BLaER1 (cell line): ENCODE measurements at regions not wholly inside any gene's neighbourhood (a gene's known extent, or its start where the extent isn't known, plus 50 kb on each side); places are given as distances from the start of the nearest gene placed in this dataset.
A peak's percentile ranks its signal among the peaks of the same experiment; 100 is the strongest.

Source experiments
- H3K27ac ChIP-seq: shearing (Covaris generic); formaldehyde crosslinking; 2 replicates; pipeline ENCODE4 v1.8.1; 2022
- H3K27me3 ChIP-seq: shearing (Covaris generic); formaldehyde crosslinking; 2 replicates; pipeline ENCODE4 v1.8.1; 2022
- H3K36me3 ChIP-seq: shearing (Covaris generic); formaldehyde crosslinking; 2 replicates; pipeline ENCODE4 v1.8.1; 2022
- H3K4me1 ChIP-seq: shearing (Covaris generic); formaldehyde crosslinking; 2 replicates; pipeline ENCODE4 v1.8.1; 2022
- H3K4me2 ChIP-seq: shearing (Covaris generic); formaldehyde crosslinking; 2 replicates; pipeline ENCODE4 v1.8.1; 2022
- H3K4me3 ChIP-seq: shearing (Covaris generic); formaldehyde crosslinking; 2 replicates; pipeline ENCODE4 v1.8.1; 2022
- H3K9ac ChIP-seq: shearing (Covaris generic); formaldehyde crosslinking; 2 replicates; pipeline ENCODE4 v1.8.1; 2022
- H3K9me3 ChIP-seq: shearing (Covaris generic); formaldehyde crosslinking; 2 replicates; pipeline ENCODE4 v1.8.1; 2022
- H4K20me1 ChIP-seq: shearing (Covaris generic); formaldehyde crosslinking; 2 replicates; pipeline ENCODE4 v1.8.1; 2022
- Cebpa-rat ChIP-seq: shearing (Covaris generic); IDR thresholded peaks from 2 replicates; pipeline ENCODE4 v1.8.1; 2022

DNA sequence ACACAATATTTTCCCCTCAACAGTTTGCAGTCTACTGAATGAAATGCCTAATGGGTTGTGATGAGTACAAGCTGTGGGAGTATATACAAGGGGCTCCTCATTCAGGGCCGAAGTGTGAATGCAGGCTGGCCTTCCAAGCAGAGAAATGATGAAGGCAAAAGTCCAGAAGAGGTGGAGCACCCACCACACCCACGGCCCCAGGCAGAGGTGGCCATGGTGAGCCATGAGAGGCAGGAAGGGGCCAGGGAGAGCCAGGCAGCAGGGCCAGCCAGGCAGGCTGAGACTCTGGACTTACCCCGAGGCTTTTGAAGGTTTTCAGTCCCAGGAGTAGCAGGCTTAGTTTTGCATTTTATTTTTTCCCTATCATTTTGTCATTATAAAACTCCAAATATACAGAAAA is 218.1 kb downstream of the AUH start:
- H3K9ac ChIP-seq: no peak overlapping the region
- no peak for TF ChIP-seq Cebpa-rat
- H4K20me1 ChIP-seq: no peaks in the 10 kb centered on the region
- H3K27me3 ChIP-seq: no peaks in the 10 kb centered on the region
- peaks cover 13% of the 10 kb centered on the region for H3K9me3 ChIP-seq
- H3K4me3 ChIP-seq: no peak overlapping the region
- peaks cover 53% of the 10 kb centered on the region for H3K4me1 ChIP-seq
- peaks cover 12% of the 10 kb centered on the region; the same call in 1 of the 2 replicates for H3K36me3 ChIP-seq
- H3K4me2 ChIP-seq: no peak overlapping the region
- H3K27ac ChIP-seq: no peak overlapping the region

DNA sequence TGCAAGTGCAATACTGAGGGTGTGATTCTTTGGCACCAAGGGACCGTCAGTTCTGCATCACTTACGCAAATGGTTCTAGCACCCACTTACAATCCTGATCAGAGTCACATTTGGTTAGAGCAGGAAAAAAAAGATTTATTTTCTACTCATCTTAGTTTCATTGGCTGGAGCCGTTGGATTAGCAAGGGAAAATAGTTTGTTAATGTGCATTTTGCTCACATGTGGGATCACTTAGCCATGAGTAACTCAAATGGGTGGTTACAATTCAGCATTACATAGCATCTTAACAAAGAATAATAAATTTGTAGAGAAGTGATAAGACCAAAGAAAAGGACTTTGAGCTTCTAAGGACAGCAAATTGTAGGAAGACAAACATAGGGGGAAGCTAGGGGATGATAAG is 216.9 kb downstream of the AUH start:
- no peaks in the 10 kb centered on the region for H3K27me3 ChIP-seq
- 0 out of 2 replicates have a peak overlapping the region, but pooled peaks have one; percentile 1 for H3K27ac ChIP-seq
- TF ChIP-seq Cebpa-rat: no peak
- H3K36me3 ChIP-seq: peaks cover 14% of the 10 kb centered on the region; the same call in 1 of the 2 replicates
- H4K20me1 ChIP-seq: no peaks in the 10 kb centered on the region
- H3K9me3 ChIP-seq: peaks cover 13% of the 10 kb centered on the region
- H3K9ac ChIP-seq: no peak overlapping the region
- peaks cover 64% of the 10 kb centered on the region for H3K4me1 ChIP-seq
- H3K4me3 ChIP-seq: no peak overlapping the region
- no peak overlapping the region for H3K4me2 ChIP-seq

DNA sequence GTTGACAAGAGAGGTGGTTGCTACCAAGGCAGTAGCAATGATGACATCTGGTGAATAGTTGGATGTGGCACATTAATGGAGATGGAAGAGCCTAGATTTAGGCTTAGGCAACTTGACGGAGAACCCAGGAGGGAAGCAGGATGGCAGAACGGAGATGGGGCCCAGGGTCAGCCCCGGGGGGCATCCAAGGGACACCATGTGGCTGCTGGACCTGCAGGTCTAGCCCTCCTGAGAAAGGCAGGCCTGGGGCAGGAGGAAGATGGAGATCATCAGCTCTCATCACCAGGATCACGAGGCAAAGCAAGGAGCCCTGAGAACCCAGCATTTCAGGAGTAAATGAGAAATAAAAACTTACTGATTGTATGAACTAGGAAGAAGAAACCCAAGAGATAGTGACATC is 216.2 kb downstream of the AUH start:
- Histone ChIP-seq H3K9ac (no peak overlapping the region), H3K4me3 (no peak overlapping the region), H3K9me3 (peaks cover 13% of the 10 kb centered on the region), H3K27ac (0 out of 2 replicates have a peak overlapping the region, but pooled peaks have one; percentile 1), H3K36me3 (peaks cover 20% of the 10 kb centered on the region; the same call in 1 of the 2 replicates), H3K27me3 (no peaks in the 10 kb centered on the region), H4K20me1 (no peaks in the 10 kb centered on the region), H3K4me2 (no peak overlapping the region), H3K4me1 (peaks cover 68% of the 10 kb centered on the region)
- no peak for TF ChIP-seq Cebpa-rat

DNA sequence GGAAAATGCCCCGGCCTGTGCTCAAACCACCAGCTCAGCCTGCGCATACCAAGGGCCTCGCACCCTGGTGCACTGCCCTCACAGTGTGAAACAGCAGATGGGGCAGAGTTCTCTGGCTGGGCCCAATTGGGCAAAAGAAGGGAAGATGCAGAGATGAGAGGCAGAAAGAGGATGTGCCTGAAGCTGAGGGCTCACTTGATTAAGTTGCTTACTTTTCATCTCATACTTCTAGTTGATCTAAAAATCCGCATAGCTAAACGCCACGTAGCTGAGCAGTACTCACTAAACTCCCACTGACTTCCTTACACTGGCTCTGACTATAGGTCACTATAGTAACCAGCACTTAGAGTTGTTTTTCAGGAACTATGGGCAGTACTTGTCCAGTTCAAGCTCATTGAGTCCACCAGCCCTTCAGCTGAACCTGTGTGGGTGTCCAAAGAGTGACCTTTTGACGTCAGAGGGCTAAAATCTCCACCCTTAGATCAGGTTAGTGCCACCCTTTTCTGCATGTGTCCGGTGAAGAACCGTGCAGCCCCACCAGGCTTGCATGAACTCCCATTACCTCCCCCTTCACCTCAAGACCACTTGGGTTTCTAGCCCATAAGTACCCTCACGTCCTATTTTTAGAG is 215.2 kb downstream of the AUH start:
- TF ChIP-seq Cebpa-rat: no peak
- H3K27me3 ChIP-seq: no peaks in the 10 kb centered on the region
- H3K4me3 ChIP-seq: no peak overlapping the region
- no peak overlapping the region for H3K9ac ChIP-seq
- H4K20me1 ChIP-seq: no peaks in the 10 kb centered on the region
- peaks cover 13% of the 10 kb centered on the region for H3K9me3 ChIP-seq
- H3K4me1 ChIP-seq: peaks cover 67% of the 10 kb centered on the region
- peak overlapping the region; percentile 86 for H3K27ac ChIP-seq
- peaks cover 20% of the 10 kb centered on the region; the same call in 1 of the 2 replicates for H3K36me3 ChIP-seq
- peak overlapping the region; percentile 92 for H3K4me2 ChIP-seq

DNA sequence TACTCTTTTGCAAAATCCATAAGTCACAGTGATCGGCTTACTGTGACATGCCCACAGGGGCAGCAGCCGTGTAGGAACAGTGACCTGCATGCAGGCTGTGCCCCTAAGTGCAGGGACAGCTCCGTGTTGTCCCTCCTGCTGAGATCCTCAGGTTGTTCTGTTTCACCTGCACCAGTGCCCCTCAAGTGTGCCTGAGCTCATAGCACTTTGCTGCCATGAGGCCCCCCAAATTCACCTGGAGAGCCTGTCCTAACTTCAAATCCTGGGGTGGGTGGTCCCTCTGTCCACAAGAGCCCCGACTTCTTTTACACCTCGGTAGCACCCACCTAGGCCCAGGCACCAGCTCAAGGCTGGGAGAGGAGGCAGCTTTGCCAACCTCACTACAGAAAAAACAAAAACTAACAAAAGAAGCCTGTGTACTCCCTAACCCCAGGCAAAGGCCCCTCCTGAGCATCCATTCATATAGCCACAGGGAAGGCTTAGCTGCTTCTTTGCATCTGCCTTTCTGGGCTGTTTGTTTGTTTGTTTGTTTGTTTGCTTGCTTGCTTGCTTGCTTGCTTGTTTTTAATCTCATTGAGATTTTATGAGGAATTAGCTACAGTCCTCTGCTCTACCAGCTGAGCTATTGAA is 214.5 kb downstream of the AUH start:
- TF ChIP-seq Cebpa-rat: no peak
- Histone ChIP-seq H4K20me1 (no peaks in the 10 kb centered on the region), H3K9me3 (peaks cover 13% of the 10 kb centered on the region), H3K27me3 (no peaks in the 10 kb centered on the region), H3K36me3 (peaks cover 20% of the 10 kb centered on the region; the same call in 1 of the 2 replicates), H3K4me1 (peaks cover 67% of the 10 kb centered on the region), H3K27ac (peak overlapping the region; percentile 86), H3K4me2 (peak overlapping the region; percentile 92), H3K9ac (no peak overlapping the region; the same call in 1 of the 2 replicates), H3K4me3 (no peak overlapping the region)

DNA sequence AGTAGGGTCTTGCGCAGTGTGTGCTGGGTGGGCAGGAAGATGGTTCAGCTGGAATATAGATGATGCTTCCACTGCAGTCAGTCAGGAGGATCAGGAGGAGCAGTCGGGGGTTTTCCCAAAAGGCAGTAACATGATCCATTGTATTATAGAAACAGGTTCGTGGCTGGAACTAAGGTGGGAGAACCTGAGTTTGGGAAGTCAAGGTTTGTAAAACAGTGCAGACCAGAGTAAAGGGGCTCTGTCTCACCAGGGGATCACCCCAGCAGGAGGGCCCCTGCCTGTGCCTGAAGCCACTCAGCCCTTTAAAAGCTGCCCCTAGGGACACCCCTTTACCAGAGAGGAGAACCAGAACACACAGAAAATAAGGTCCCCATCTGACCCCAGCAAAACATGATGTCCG is 213.4 kb downstream of the AUH start:
- H3K9ac ChIP-seq: peak overlapping the region; percentile 56
- H3K4me2 ChIP-seq: peak overlapping the region; percentile 92
- peak overlapping the region; percentile 26 for H3K4me3 ChIP-seq
- H3K27ac ChIP-seq: peak overlapping the region; percentile 86
- no peak for TF ChIP-seq Cebpa-rat
- peaks cover 22% of the 10 kb centered on the region for H3K9me3 ChIP-seq
- peaks cover 29% of the 10 kb centered on the region for H3K36me3 ChIP-seq
- peaks cover 78% of the 10 kb centered on the region for H3K4me1 ChIP-seq
- H4K20me1 ChIP-seq: no peaks in the 10 kb centered on the region
- H3K27me3 ChIP-seq: no peaks in the 10 kb centered on the region

DNA sequence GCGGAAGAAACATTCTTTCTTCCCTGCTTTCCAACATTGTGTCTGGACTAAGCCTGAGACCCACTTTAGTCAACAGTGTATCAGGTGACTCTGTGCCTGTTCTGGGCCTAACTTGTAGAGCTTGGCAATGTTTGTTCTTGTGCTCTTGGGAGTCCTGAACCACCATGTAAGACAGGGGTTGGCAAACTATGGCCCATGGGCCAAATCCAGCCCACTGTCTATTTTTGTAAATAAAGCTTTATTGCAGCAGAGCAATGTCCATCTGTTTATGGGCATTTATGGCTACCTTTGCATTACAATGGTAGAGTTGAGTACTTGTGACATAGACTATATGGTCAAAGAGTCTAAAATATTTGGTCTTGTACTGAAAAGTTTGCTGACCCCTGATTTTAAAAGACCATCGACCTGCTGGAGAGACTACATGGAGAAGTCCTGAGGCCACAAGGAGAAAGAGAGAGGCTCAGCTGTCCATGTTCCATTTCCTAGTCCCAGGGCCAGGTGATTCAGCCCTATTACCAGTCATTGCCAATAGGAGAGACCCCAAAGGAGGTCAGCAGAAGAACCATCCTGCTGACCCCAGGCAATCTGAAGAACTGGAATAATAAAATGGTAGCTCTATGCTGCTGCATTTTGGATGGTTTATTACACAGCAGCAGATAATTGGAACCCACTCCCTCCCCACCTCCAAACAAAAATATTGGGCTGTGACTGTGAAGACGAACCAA is 211.3 kb downstream of the AUH start:
- TF ChIP-seq Cebpa-rat: no peak
- Histone ChIP-seq H3K4me1 (peaks cover 99% of the 10 kb centered on the region), H3K36me3 (peaks cover 37% of the 10 kb centered on the region), H3K9ac (peak overlapping the region; percentile 53), H4K20me1 (no peaks in the 10 kb centered on the region), H3K4me3 (peak overlapping the region; percentile 45), H3K9me3 (peaks cover 35% of the 10 kb centered on the region), H3K27ac (peak overlapping the region; percentile 86), H3K27me3 (no peaks in the 10 kb centered on the region), H3K4me2 (peak overlapping the region; percentile 92)

DNA sequence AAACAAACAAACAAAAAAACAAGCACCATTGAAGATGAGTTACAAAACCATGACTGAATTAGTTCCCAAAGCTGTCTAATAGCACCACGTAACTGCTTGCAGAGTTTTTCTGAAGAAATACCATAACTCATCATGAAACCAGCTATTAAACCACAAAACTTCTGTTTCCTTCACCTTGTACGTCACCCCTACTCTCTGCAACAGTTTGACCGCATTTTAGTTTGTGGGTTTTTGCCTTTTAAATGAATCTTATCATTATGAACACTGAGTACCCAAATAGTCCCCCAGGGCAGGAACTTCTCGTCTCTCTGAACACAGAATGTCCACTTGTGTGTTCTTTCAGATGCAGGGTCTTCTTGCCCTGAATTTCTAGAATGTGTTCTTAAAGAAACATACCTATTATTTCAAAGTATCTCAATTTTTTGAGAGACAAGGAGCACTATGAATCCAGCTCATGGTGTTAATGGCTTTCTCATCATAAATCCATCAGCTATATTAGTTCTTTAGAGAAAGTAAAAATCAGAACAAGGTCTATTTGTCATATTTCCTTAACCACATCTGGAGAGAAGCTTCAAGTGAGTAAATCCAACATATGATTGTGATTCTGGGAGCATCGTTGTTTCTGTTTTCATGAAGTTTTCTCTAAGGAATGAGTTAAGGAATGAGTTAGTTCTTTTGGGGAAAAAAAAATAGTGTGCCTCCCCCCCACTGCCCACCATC is 210.6 kb downstream of the AUH start:
- H3K4me3 ChIP-seq: peak overlapping the region; percentile 30; the same call in 1 of the 2 replicates
- TF ChIP-seq Cebpa-rat: 0 out of 2 replicates have a peak, but pooled peaks have one; percentile 23
- no peaks in the 10 kb centered on the region for H4K20me1 ChIP-seq
- H3K4me1 ChIP-seq: peaks cover 99% of the 10 kb centered on the region
- peak overlapping the region; percentile 53 for H3K9ac ChIP-seq
- H3K4me2 ChIP-seq: peak overlapping the region; percentile 92
- no peaks in the 10 kb centered on the region for H3K27me3 ChIP-seq
- H3K27ac ChIP-seq: peak overlapping the region; percentile 86
- H3K9me3 ChIP-seq: peaks cover 32% of the 10 kb centered on the region
- peaks cover 39% of the 10 kb centered on the region for H3K36me3 ChIP-seq

DNA sequence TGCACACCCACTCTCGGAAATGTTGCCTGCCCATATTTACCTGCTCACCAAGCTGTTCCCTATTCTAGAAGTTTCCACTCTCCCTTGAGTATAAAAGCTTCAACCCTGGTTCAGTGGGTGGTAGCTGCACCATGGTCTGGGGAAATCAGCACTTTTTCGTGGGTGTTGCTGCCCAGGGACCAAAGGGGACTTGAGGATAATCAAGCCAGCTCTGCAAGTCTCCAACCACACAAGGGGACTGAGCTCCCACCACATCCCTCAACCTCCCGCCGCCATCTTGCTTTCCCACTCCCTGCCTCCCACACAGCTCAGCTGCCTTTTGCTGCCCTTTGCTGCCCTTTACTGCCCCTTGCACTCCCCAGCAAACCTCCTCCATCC is 210.0 kb downstream of the AUH start:
- peaks cover 99% of the 10 kb centered on the region for H3K4me1 ChIP-seq
- H3K27ac ChIP-seq: peak overlapping the region; percentile 86
- peak overlapping the region; percentile 49 for H3K9ac ChIP-seq
- H3K9me3 ChIP-seq: peaks cover 32% of the 10 kb centered on the region
- peak overlapping the region; percentile 30; the same call in 1 of the 2 replicates for H3K4me3 ChIP-seq
- H4K20me1 ChIP-seq: no peaks in the 10 kb centered on the region
- peak overlapping the region; percentile 92 for H3K4me2 ChIP-seq
- no peak for TF ChIP-seq Cebpa-rat
- peaks cover 39% of the 10 kb centered on the region for H3K36me3 ChIP-seq
- H3K27me3 ChIP-seq: no peaks in the 10 kb centered on the region
